NCI-H2107 treated with DMSO at 0.1 percent for 48 hours (cell line): ENCODE measurements at regions not wholly inside any gene's neighbourhood (a gene's known extent, or its start where the extent isn't known, plus 50 kb on each side); places are given as distances from the start of the nearest gene placed in this dataset.
A peak's percentile ranks its signal among the peaks of the same experiment; 100 is the strongest.

Source experiments
- DNase-seq: peaks from one replicate; lab custom pipeline; 2025; ENCODE audit not compliant: unreplicated experiment; lab: John Stamatoyannopoulos, UW

DNA sequence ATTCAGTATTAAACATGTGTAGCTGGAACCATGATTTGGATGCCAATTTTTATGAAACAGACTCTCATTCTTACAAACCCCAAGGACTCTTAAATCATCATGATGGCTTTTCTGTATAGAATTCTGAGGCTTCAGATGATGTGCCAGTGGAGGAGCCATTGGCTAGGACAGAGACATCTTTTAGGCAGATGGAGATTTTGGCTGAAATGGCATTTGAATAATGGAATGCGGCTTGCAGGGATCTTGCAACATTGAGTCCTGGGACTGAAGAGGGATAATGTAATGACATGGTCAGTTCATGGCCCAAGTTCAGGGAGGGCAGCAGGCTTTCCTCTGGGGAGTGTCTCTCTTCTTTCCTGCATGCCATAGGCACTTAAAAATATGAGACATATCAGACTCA lies 172.4 kb downstream of the ABCA8 start:
- no peak for DNase-seq

GRCh38 chr17:68780596-68780995 lies 174.6 kb downstream of the ABCA8 start:
- no peak for DNase-seq

GRCh38 chr17:68778726-68779125 lies 176.5 kb downstream of the ABCA8 start:
- no peak for DNase-seq

DNA sequence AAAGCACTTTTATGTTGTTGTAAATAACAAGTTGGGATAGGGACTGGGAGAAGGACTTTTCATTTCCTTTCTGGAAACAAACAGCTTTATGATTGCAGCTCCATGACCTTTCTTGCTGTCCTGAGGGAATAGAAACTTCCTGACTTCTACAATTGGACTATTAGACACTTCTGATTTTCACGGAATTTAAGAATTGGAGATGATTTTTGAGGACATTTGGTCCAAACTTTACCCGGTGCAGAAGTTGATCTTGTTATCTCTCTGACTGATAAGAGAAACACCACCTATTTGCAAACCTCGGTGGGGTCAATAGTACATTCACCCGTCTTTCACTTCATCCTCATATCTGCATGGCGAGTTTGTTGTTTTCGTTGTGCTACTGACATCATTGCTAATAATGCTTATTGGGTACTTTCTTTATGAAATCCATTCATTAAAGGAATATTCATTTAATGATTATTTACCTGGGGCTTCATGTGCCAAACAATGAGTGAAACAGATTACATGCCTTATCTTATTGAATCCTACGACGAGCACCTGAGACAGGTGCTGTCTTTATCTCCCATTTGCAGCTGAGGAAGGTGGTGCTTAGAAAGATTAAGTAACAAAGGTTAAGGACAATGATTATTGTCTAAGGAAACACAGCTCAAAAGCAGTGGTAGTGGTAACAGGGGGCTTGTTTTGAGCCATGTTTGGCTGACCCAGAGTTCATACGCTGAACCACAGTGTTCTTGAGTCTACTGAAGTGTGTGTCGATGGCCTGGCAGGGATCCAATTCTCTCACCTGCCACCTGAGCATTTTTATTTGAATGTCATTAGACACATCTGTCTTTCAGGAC lies 176.9 kb upstream of the FAM20A start:
- DNase-seq: peak; percentile 78

GRCh38 chr17:68777243-68777855 lies 176.2 kb upstream of the FAM20A start:
- peak; percentile 41 for DNase-seq

GRCh38 chr17:68776451-68776850 lies 175.3 kb upstream of the FAM20A start:
- no peak for DNase-seq

GRCh38 chr17:68775969-68776368 lies 174.8 kb upstream of the FAM20A start:
- DNase-seq: no peak

GRCh38 chr17:68775318-68775717 lies 174.2 kb upstream of the FAM20A start:
- no peak for DNase-seq

- DNase-seq: peak; percentile 69
These were observed 170.8 kb upstream of the FAM20A start for GRCh38 chr17:68771867-68772515.

GRCh38 chr17:68768804-68769203 lies 167.6 kb upstream of the FAM20A start:
- no peak for DNase-seq

GRCh38 chr17:68766640-68767039 lies 165.5 kb upstream of the FAM20A start:
- DNase-seq: no peak

- no peak for DNase-seq
These were observed 162.4 kb upstream of the FAM20A start for GRCh38 chr17:68763562-68763961.

DNA sequence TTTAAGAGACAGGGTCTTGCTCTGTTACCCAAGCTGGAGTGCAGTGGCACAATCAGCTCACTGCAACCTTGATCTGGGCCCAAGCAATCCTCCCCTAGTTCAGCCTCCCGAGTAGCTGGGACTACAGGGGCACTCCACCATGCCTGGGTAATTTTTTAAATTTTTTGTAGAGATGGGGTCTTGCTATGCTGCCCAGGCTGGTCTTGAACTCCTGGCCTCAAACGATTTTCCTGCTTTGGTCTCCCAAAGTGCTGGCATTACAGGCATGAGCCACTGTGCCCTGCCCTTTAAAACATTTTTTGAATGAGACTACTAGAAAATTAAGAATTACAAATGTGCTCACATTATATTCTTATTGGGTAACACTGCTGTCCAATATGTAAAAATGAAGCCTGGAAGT lies 161.7 kb upstream of the FAM20A start:
- no peak for DNase-seq

DNA sequence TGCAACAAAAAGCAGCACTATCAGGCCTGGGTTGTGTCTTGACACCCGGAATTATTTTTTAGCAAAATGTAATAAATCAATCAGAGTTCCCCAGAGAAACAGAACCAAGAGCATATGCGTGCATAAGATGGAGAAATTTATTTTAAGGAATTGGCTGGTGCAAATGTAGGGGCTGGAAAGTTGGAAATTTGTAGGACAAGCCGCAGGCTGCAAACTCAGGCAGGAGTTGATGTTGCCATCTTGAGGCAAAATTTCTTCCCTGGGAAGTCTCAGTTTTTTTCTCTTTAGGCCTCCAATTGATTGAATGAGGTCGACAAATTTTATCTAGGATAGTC lies 158.9 kb upstream of the FAM20A start:
- DNase-seq: no peak

DNA sequence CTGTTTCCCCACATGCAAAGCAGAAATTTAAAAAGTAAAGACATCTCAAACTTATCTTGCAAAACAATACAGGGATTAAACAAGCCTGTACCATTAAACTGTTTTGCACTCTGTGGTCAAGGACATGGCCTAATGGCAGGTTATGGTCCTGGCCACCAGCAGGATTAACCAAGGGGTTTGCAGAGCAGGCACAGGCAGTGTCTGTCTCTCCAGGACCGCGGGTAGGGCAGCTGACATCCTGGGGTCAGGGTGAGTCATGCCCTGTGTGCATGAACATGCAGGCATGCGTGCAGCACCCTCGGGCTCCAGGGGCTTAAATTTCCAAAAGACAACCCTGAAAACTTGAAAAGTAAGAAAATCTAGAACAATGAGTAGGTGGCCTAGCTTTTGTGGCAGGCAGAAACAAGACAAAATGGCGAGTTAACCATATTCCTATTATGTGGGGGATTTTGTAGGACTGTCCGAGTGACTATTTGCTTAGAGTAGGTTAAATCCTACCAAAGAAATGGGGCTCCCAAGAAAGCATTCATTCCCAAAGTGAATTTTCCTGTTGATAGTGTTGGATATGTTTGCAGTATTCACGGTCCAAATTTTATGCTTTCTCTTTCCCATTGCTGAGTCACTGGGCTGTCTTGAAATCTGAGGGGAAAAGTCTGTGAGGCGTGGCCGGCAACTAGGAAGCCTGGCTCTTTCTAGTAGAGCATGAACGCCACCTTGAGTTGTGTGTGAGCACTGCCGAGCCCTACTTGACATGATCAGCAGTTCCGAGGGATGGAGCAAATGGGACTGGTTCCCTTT lies 158.4 kb upstream of the FAM20A start:
- peak; percentile 74 for DNase-seq

DNA sequence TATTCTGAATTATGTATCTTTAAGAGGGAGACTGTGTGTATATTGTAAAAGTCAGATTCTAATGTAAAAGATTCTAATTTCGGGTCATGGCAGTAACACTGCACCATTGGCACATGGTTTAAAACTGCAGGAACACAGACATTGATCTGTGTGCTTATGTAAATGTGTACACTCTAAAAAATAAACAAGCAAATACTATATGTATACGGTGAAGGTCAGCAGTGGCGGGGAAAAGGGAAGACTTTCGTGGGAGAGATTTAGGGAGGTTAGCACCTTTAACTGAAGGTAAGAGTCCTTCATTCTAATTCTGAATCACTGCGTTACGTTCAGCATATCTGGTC lies 157.8 kb upstream of the FAM20A start:
- DNase-seq: no peak

DNA sequence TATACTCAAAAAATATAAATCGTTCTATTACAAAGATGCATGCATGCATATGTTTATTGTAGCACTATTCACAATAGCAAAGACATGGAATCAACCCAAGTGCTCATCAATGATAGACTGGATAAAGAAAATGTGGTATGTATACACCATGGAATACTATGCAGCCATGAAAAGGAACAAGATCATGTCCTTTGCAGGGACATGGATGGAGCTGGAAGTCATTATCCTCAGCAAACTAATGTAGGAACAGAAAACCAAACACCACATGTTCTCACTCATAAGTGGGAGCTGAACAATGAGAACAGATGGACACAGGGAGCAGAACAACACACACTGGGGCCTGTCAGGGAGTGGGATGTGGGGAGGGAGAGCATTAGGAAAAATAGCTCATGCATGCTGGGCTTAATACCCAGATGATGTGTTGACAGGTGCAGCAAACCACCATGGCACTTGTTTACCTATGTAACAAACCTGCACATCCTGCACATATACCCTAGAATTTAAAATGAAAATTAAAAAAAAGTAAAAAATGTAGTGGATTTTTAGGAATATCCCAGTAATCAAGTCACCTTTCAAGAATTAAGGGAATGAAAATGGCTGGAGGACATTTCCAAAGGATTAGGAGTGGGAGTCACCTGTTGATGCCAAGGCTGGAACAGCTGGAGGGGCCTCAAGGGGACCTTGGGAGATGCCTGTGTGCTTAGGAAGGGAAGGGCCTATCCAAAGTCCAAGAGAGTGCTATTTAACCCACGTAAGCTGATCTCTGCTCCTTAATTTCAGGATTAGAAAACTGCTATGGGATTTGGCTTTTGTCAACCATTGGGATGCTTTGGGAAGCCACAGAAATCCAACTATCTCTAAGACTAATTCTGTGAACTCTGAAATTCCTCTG lies 156.9 kb upstream of the FAM20A start:
- DNase-seq: peak; percentile 9

GRCh38 chr17:68753985-68754769 lies 153.0 kb upstream of the FAM20A start:
- no peak for DNase-seq

DNA sequence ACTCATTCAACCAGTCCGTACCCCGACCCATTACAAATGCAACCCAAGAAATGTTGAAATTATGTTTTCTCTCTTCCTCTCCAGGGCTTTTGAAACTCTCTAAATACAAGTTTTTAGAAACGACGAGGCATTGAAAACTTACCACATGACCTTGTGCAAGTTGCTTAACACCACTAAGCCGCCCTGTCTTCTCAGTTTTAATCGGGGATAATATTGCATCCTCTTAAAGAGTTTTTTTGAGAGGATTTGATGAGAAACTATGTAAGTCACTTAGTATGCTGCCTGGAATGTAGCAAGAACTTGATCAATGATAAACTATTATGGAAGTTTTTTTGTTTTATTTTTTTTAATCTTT lies 149.0 kb upstream of the FAM20A start:
- DNase-seq: no peak
